ENCODE measurements at regions not wholly inside any gene's neighbourhood (a gene's known extent, or its start where the extent isn't known, plus 50 kb on each side); places are given as distances from the start of the nearest gene placed in this dataset.

DNA sequence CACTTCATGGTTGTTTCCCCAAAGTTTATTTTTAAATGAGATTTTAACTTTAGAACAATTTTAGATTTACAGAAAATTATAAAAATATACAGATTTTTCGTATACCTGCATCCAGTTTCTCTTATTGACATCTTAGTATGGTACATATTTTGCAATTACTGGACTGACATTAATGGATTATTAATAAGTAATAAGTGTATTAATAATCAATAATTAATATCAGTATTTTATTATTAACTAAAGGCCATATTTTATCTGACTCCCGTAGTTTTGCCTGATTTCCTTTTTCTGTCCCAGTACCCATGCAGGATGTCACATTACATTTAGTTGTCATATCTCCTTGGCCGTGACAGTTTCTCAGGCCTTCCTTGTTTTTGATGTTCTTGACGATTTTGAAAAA is 307.0 kb downstream of the C6orf118 start:
- no peak overlapping the region for H3K4me3 ChIP-seq (ENCODE audit: low read depth, low read length)
- no peak for DNase-seq (ENCODE audit: low read depth)
- no peak for TF ChIP-seq CTCF (IDR thresholded peaks at IDR 0.05; ENCODE audit: low read depth, low read length, missing control alignments)

DNA sequence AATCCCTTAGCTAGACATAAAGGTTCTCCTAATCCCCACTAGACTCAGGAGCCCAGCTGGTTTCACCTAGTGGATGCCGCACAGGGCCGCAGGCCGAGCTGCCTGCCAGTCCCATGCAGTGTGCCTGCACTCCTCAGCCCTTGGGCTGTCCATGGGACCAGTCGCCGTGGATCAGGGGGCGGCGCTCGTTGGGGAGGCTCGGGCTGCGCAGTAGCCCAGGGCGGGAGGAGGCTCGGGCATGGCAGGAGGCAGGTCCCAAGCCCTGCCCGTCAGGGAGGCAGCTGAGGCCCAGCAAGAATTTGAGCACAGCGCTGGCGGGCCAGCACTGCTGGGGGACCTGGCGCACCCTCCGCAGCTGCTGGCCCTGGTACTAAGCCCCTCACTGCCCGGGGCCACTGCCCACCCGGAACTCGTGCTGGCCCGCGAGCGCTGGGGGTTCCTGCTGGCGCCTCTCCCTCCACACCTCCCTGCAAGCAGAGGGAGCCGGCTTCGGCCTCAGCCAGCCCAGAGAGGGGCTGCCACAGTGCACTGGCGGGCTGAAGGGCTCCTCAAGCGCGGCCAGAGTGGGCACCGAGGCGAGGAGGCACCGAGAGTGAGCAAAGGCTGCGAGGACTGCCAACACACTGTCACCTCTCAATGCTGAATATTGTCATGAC is 307.8 kb downstream of the C6orf118 start:
- no peak overlapping the region for H3K4me3 ChIP-seq (ENCODE audit: low read depth, low read length)
- TF ChIP-seq CTCF (IDR thresholded peaks at IDR 0.05; ENCODE audit: low read depth, low read length, missing control alignments), result no peak
- DNase-seq (ENCODE audit: low read depth), result no peak

- no peak overlapping the region for H3K4me3 ChIP-seq (ENCODE audit: low read depth, low read length)
- no peak for TF ChIP-seq CTCF (IDR thresholded peaks at IDR 0.05; ENCODE audit: low read depth, low read length, missing control alignments)
- no peak for DNase-seq (ENCODE audit: low read depth)
These were observed 311.1 kb downstream of the C6orf118 start for GRCh38 chr6:164998297-164998696.

DNA sequence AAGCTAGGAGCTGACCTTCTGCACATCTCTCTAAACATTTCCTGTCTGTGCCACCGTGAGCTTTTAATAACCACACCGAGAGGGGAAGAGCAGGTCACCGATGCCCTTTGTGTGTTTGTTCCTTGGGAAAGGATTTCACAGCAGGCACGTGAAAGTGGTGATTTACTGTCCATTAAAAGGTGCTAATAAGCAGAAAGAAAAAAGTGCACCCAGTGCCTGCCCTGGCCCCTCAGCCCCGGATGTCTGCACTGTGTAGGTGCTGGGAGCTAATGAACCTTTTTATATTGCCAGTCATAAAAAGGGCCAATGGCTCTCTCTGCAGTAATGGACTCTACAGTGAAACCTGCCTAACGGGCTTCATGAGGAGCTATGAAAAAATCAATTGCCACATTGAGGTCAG is 312.6 kb downstream of the C6orf118 start:
- no peak for TF ChIP-seq CTCF (IDR thresholded peaks at IDR 0.05; ENCODE audit: low read depth, low read length, missing control alignments)
- DNase-seq (ENCODE audit: low read depth), result no peak
- H3K4me3 ChIP-seq (ENCODE audit: low read depth, low read length), result no peak overlapping the region

DNA sequence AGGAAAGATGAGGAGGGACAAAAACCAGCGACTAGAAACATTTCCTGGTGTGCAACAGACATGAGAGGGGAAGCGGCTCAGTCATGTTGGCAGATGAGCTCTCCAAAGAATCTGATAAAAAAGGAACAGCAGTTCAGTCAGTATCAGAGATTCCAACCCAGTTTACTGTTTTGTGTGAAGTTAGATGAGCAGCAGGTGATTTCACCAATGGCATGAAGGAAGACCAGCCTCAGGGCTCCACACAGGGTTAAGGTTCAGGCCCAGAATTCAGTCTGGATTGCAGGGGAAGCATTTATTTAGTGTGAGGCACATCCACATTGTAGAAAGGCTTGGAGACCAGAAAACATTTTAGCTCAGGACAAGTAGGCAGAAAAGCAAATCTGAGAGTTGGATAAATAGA is 317.8 kb downstream of the C6orf118 start:
- no peak for DNase-seq (ENCODE audit: low read depth)
- H3K4me3 ChIP-seq (ENCODE audit: low read depth, low read length), result no peak overlapping the region
- TF ChIP-seq CTCF (IDR thresholded peaks at IDR 0.05; ENCODE audit: low read depth, low read length, missing control alignments), result no peak

DNA sequence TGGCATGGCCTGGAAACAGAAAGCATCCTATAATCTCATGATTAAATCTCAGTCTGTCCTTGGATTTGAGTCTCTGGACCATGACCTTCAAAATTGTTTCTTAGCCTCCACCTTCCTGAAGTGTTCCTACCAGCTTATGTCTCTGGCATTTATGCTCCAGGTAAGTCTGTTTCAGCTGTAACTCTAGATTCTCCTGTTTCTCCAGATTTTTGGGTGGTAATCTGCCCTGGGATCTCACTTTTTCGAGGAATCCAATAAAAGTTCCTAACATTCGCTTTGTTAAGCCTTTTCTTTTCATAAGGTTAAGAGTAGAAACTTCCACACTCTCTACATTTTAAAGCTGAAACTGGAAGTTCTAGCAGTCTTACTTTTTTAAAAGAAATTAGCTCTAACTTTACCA is 318.5 kb downstream of the C6orf118 start:
- no peak for DNase-seq (ENCODE audit: low read depth)
- TF ChIP-seq CTCF (IDR thresholded peaks at IDR 0.05; ENCODE audit: low read depth, low read length, missing control alignments), result no peak

GRCh38 chr6:164982389-164982788 is 327.0 kb downstream of the C6orf118 start:
- H3K4me3 ChIP-seq (ENCODE audit: low read depth, low read length), result no peak overlapping the region
- no peak for TF ChIP-seq CTCF (IDR thresholded peaks at IDR 0.05; ENCODE audit: low read depth, low read length, missing control alignments)
- DNase-seq (ENCODE audit: low read depth), result no peak

More for the DNA sequence above, 318.5 kb downstream of the C6orf118 start:
- no peak overlapping the region for H3K4me3 ChIP-seq (ENCODE audit: low read depth, low read length)

Data from GM12864 (cell line).